SHP77 treated with DMSO at 0.1 percent for 48 hours (cell line): ENCODE measurements at regions not wholly inside any gene's neighbourhood (a gene's known extent, or its start where the extent isn't known, plus 50 kb on each side); places are given as distances from the start of the nearest gene placed in this dataset.

Experiments
- DNase-seq: peaks from one replicate; lab custom pipeline; 2025; lab: John Stamatoyannopoulos, UW

- no peak for DNase-seq
Observed at GRCh38 chr18:41459656-41460055, 495.4 kb upstream of the PIK3C3 start.

GRCh38 chr18:41458376-41458775, 496.7 kb upstream of the PIK3C3 start:
- DNase-seq: no peak

GRCh38 chr18:41457765-41458326, 497.2 kb upstream of the PIK3C3 start:
- DNase-seq: peak; percentile 43

GRCh38 chr18:41456831-41457230, 498.2 kb upstream of the PIK3C3 start:
- DNase-seq: no peak

GRCh38 chr18:41449612-41450011, 505.4 kb upstream of the PIK3C3 start:
- DNase-seq: no peak

- no peak for DNase-seq
Observed at GRCh38 chr18:41444943-41445342, 510.1 kb upstream of the PIK3C3 start.

GRCh38 chr18:41436772-41437171, 518.3 kb upstream of the PIK3C3 start:
- no peak for DNase-seq

GRCh38 chr18:41418598-41418997, 536.4 kb upstream of the PIK3C3 start:
- DNase-seq: no peak

GRCh38 chr18:41416044-41416443, 539.0 kb upstream of the PIK3C3 start:
- no peak for DNase-seq

GRCh38 chr18:41410006-41410405, 545.0 kb upstream of the PIK3C3 start:
- no peak for DNase-seq

- DNase-seq: no peak
Observed at GRCh38 chr18:41406834-41407233, 548.2 kb upstream of the PIK3C3 start.

GRCh38 chr18:41396861-41397260, 558.2 kb upstream of the PIK3C3 start:
- DNase-seq: no peak

GRCh38 chr18:41396211-41396610, 558.8 kb upstream of the PIK3C3 start:
- no peak for DNase-seq

GRCh38 chr18:41395695-41396094, 559.3 kb upstream of the PIK3C3 start:
- DNase-seq: no peak

- peak; percentile 79 for DNase-seq
Observed at GRCh38 chr18:41391616-41392595, 563.1 kb upstream of the PIK3C3 start.

GRCh38 chr18:41390309-41390708, 564.7 kb upstream of the PIK3C3 start:
- peak; percentile 26 for DNase-seq

- DNase-seq: peak; percentile 31
Observed at GRCh38 chr18:41378598-41378997, 576.4 kb upstream of the PIK3C3 start.

GRCh38 chr18:41373612-41374011, 581.4 kb upstream of the PIK3C3 start:
- no peak for DNase-seq

GRCh38 chr18:41372046-41372665, 582.9 kb upstream of the PIK3C3 start:
- peak; percentile 51 for DNase-seq

GRCh38 chr18:41371156-41372045, 583.6 kb upstream of the PIK3C3 start:
- peak; percentile 84 for DNase-seq

- DNase-seq: no peak
Observed at GRCh38 chr18:41370740-41371139, 584.3 kb upstream of the PIK3C3 start.

GRCh38 chr18:41357708-41358107, 597.3 kb upstream of the PIK3C3 start:
- no peak for DNase-seq
